ENCODE measurements at regions not wholly inside any gene's neighbourhood (a gene's known extent, or its start where the extent isn't known, plus 50 kb on each side); places are given as distances from the start of the nearest gene placed in this dataset.
"Not testable (repeated sequence)": the region's sequence is repeated elsewhere in the genome, so short reads cannot be mapped to it uniquely, and the experiment has no call there.

DNA sequence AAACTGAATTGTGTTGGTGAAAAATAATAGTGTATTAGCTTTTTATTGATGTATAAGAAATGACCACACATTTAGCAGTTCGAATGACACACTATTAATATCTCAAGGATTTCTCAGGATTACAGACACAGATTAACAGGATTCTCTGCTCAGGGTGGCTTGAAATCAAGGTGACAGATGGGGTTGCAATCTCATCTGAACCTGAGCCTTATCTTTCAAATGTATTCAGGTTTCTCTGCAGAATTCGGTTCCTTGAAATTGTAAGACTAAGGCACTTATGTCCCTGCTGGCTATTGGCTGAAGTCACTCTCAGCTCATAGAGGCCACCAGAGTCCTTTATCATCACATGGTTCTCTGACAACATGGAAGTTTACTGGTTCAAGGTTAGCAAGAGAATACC is 1780.1 kb downstream of the ARAP2 start:
- FAIRE-seq (no peak), DNase-seq (ENCODE audit: insufficient read length) (no peak)
- TF ChIP-seq POLR2AphosphoS5 (IDR thresholded peaks at IDR 0.05; ENCODE audit: low read depth, low read length) (no peak), TAF1 (IDR thresholded peaks at IDR 0.05; ENCODE audit: borderline replicate concordance, low read depth, low read length) (no peak), POLR2A (IDR thresholded peaks at IDR 0.05; ENCODE audit: low read depth, low read length) (no peak)

GRCh38 chr4:34466411-34466810 is 1777.9 kb downstream of the ARAP2 start:
- FAIRE-seq (no peak), DNase-seq (ENCODE audit: insufficient read length) (no peak)
- no peak for TF ChIP-seq POLR2AphosphoS5 (IDR thresholded peaks at IDR 0.05; ENCODE audit: low read depth, low read length)
- TF ChIP-seq POLR2A (IDR thresholded peaks at IDR 0.05; ENCODE audit: low read depth, low read length) = no peak
- TF ChIP-seq TAF1 (IDR thresholded peaks at IDR 0.05; ENCODE audit: borderline replicate concordance, low read depth, low read length) = no peak

DNA sequence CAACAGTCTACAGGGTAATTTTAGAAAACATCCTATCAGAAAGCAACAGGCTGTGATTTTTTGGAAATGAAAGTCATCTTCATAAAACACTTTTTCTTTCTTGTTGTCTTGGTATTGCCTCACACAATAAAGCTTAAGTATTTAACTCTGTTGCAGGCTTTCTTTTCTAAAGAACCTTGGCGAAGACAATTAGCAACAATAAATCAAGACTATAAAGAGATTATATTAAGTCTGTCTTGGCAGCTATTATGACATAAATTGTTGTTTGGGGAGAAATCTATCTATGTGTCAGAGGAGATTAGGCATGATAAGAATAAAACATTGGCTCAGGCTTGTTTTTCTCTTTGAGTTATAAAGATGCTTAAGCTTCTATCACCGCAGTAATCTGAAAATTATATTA is 1774.8 kb downstream of the ARAP2 start:
- FAIRE-seq = no peak
- TF ChIP-seq POLR2A (IDR thresholded peaks at IDR 0.05; ENCODE audit: low read depth, low read length) (no peak), POLR2AphosphoS5 (IDR thresholded peaks at IDR 0.05; ENCODE audit: low read depth, low read length) (no peak)
- DNase-seq (ENCODE audit: insufficient read length) = no peak

GRCh38 chr4:34485252-34485651 is 1759.1 kb downstream of the ARAP2 start:
- TF ChIP-seq POLR2AphosphoS5 (IDR thresholded peaks at IDR 0.05; ENCODE audit: low read depth, low read length) (no peak), TAF1 (IDR thresholded peaks at IDR 0.05; ENCODE audit: borderline replicate concordance, low read depth, low read length) (no peak), POLR2A (IDR thresholded peaks at IDR 0.05; ENCODE audit: low read depth, low read length) (no peak)

GRCh38 chr4:34486461-34487363 is 1757.6 kb downstream of the ARAP2 start:
- no peak for DNase-seq (ENCODE audit: insufficient read length)
- FAIRE-seq = no peak

More at GRCh38 chr4:34485252-34485651, 1759.1 kb downstream of the ARAP2 start:
- FAIRE-seq = no peak
- DNase-seq (ENCODE audit: insufficient read length) = no peak

DNA sequence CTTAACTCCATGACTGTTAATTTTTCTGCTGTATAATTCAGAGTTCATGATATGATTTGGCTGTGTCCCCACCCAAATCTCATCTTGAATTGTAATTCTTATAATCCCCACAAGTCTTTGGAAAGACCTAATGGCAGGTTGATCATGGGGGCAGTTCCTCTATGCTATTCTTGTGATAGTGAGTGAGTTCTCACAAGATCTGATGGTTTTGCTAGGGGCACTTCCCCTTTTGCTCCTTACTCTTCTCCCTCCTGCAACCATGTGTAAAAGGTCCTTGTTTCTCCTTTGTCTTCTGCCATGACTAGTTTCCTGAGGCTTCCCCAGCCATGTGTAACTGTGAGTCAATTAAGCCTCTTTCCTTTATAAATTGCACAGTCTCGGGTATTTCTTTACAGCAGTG is 1751.9 kb downstream of the ARAP2 start:
- no peak for DNase-seq (ENCODE audit: insufficient read length)
- no peak for FAIRE-seq
- TF ChIP-seq TAF1 (IDR thresholded peaks at IDR 0.05; ENCODE audit: borderline replicate concordance, low read depth, low read length) (no peak), POLR2A (IDR thresholded peaks at IDR 0.05; ENCODE audit: low read depth, low read length) (no peak), POLR2AphosphoS5 (IDR thresholded peaks at IDR 0.05; ENCODE audit: low read depth, low read length) (no peak)

More at GRCh38 chr4:34486461-34487363, 1757.6 kb downstream of the ARAP2 start:
- TF ChIP-seq POLR2AphosphoS5 (IDR thresholded peaks at IDR 0.05; ENCODE audit: low read depth, low read length) = no peak
- no peak for TF ChIP-seq TAF1 (IDR thresholded peaks at IDR 0.05; ENCODE audit: borderline replicate concordance, low read depth, low read length)

DNA sequence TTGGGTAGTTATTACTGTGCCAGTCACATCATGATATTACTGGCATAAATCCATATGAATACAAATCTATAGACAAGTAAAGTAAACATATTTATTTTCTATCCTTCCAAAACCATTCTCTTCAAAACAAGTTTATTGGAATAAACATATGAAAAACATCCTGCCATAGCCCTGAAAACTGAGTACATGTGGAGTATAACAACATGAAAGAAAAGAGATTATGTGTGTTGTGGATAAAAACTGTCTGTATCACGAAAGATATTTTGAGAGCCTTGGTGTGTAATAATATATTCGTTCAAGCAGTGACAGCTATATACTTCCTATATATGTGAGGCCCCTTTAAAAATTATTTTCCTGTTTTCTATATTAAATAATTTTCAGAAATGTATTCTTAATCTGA is 1742.2 kb downstream of the ARAP2 start:
- FAIRE-seq = no peak
- TF ChIP-seq POLR2AphosphoS5 (IDR thresholded peaks at IDR 0.05; ENCODE audit: low read depth, low read length) (no peak), TAF1 (IDR thresholded peaks at IDR 0.05; ENCODE audit: borderline replicate concordance, low read depth, low read length) (no peak), POLR2A (IDR thresholded peaks at IDR 0.05; ENCODE audit: low read depth, low read length) (no peak)

GRCh38 chr4:34504731-34505130 is 1739.6 kb downstream of the ARAP2 start:
- FAIRE-seq; DNase-seq (ENCODE audit: insufficient read length): not testable (repeated sequence)

More for the DNA sequence above, 1742.2 kb downstream of the ARAP2 start:
- no peak for DNase-seq (ENCODE audit: insufficient read length)

- FAIRE-seq = not testable (repeated sequence)
These were observed 1737.7 kb downstream of the ARAP2 start for GRCh38 chr4:34506511-34507092.

DNA sequence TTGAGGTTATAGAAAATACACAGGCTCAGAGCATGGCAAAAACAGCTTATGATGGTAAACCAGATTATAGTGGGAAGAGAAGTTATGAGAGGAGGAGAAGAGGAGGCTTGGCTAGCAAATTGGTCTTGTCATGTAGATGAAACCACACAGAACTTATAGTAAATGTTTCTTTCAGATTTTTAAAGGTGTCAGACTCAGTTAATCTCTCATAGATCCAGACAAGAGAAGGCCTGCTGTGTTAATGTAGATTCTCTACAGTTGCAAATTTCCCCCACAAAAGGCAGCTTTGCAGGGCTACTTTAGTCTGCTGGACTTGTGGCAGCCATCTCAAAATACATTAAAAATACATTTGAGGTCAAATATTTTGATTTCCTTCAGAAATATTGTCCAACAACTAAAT is 1731.7 kb downstream of the ARAP2 start:
- no peak for DNase-seq (ENCODE audit: insufficient read length)
- no peak for FAIRE-seq
- TF ChIP-seq POLR2A (IDR thresholded peaks at IDR 0.05; ENCODE audit: low read depth, low read length) = no peak
- no peak for TF ChIP-seq POLR2AphosphoS5 (IDR thresholded peaks at IDR 0.05; ENCODE audit: low read depth, low read length)
- TF ChIP-seq TAF1 (IDR thresholded peaks at IDR 0.05; ENCODE audit: borderline replicate concordance, low read depth, low read length) = no peak

More at GRCh38 chr4:34506511-34507092, 1737.7 kb downstream of the ARAP2 start:
- DNase-seq (ENCODE audit: insufficient read length) = not testable (repeated sequence)

- no peak for DNase-seq (ENCODE audit: insufficient read length)
- no peak for FAIRE-seq
- TF ChIP-seq TAF1 (IDR thresholded peaks at IDR 0.05; ENCODE audit: borderline replicate concordance, low read depth, low read length) (no peak), POLR2AphosphoS5 (IDR thresholded peaks at IDR 0.05; ENCODE audit: low read depth, low read length) (no peak), POLR2A (IDR thresholded peaks at IDR 0.05; ENCODE audit: low read depth, low read length) (no peak)
These were observed 1727.8 kb downstream of the ARAP2 start for GRCh38 chr4:34516524-34516923.

DNA sequence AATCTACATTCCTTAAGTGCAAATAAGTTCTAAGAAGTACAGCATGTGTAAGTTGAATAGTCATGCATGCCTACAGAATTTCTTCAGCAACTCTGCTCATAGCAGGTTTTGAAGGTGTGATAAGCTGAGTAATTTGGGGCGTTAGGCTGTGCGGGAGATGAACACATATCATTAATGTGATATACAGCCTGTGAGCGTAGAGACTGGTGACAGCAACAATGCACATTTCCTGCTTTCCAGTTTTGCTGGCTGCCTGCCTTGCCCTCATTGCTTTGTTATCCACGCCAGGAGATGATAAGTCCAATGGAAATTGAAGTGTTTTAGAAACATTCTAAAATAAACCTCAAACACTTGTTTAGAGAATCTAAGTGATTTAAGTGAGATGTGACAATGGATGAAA is 1709.4 kb downstream of the ARAP2 start:
- DNase-seq (ENCODE audit: insufficient read length) (no peak), FAIRE-seq (no peak)
- TF ChIP-seq TAF1 (IDR thresholded peaks at IDR 0.05; ENCODE audit: borderline replicate concordance, low read depth, low read length) (no peak), POLR2AphosphoS5 (IDR thresholded peaks at IDR 0.05; ENCODE audit: low read depth, low read length) (no peak), POLR2A (IDR thresholded peaks at IDR 0.05; ENCODE audit: low read depth, low read length) (no peak)
